GM19240 (cell line): ENCODE measurements at regions not wholly inside any gene's neighbourhood (a gene's known extent, or its start where the extent isn't known, plus 50 kb on each side); places are given as distances from the start of the nearest gene placed in this dataset.

Source experiments
- DNase-seq: peaks from one replicate; pipeline ENCODE4 v3.0.0; 2011; ENCODE audit warnings: low spot score; ENCODE audit not compliant: insufficient read length

GRCh38 chr18:40032076-40032475 lies 1923.0 kb upstream of the PIK3C3 start:
- DNase-seq = no peak

- DNase-seq = no peak
Observed at GRCh38 chr18:40031435-40031834, 1923.6 kb upstream of the PIK3C3 start.

- no peak for DNase-seq
Observed at GRCh38 chr18:40019797-40020392, 1935.1 kb upstream of the PIK3C3 start.

DNA sequence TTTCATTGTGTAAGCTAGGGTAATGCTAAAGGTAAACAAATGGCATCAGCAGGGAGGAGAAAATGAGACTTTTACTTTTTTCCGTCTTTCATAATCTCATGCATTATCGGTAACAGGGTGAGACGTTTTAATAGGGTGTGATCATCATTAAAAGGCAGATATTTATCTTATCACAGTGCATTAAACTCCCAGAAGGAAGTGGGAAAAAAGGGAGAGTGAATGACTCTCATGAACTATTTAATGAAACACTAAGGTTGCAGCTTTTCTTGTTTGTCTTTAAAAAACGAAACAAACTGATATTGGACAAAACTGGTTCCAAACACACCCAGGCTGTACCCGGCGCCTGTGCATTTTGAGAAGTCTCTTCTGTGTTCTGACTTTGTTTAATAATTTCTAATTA lies 1936.8 kb upstream of the PIK3C3 start:
- DNase-seq = no peak

DNA sequence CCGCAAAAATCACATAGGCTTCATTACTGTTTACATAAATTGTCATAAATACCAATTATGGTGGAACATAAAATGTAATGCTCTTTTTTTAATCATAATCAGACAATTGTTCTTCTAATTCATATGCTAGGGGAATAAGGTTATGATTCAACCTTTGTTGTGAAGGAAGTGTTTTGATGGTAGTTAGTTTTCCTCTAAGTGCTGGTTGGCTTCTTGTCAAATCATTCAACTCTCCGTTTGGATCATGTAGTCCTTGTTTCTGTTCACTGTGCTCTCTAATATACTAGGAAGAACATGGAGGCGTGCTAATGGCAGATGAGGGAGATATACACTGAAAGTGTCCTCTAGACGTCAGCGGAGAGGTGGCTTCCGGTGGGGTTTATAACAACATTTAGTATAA lies 1938.0 kb upstream of the PIK3C3 start:
- DNase-seq = no peak

DNA sequence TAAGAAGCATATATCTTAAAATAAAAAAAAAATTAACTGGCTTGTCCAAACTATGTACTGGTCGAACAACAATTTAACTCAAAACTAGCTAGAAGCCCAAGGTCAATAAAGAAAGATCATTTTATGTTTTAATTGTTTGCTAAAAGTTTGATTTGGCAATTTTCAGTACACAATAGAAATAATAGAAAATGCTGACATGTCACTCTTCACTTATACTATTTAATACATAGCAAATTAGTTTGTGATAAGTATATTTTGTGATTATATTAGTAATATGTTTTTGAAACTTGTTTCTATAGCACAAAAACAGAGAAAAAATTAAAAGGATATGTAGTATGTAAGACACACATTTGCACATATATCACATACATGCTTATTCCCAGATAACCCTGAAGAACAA lies 1938.6 kb upstream of the PIK3C3 start:
- DNase-seq = no peak

GRCh38 chr18:40013001-40013609 lies 1941.9 kb upstream of the PIK3C3 start:
- no peak for DNase-seq

- DNase-seq = no peak
Observed at GRCh38 chr18:40011201-40011600, 1943.8 kb upstream of the PIK3C3 start.

DNA sequence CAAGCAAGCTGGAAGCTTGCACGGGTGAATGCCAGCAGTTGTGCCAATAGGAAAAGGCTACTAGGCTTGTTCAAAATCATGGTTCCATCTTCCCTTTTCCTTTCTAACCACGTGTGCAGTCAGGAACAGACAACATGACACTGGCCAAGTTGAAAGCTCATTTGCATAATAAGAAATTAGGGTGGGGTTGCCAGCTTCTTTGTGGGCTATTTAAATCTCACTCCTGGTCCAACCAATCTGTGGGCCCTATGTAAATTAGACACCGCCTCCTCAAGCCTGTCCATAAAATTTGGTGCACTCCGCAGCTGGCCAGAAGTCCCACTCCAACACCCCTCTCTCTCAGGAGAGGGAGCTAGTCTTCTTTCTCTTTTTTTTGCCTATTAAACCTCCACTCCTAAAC lies 1948.4 kb upstream of the PIK3C3 start:
- DNase-seq = no peak

GRCh38 chr18:40004246-40004645 lies 1950.8 kb upstream of the PIK3C3 start:
- DNase-seq = no peak

DNA sequence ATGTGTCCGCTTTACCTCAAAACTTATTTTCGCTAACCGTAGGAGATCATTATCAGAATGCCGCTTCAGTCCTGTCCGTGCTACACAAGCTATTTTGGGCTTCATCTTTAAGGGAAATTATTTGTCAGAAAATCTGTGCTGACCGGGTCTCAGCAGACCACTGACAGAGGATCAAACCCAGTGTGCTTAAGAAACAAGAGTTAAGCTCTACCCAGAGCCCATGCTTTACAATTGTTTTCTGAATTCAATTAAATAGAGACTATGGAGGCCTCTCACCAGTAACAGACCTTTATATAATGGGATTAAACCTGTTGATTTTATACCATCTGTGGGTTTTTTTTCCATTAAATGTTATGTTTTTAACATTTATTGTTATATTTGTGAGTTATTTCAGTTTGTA lies 1956.7 kb upstream of the PIK3C3 start:
- DNase-seq = no peak

- no peak for DNase-seq
Observed at GRCh38 chr18:39994498-39994897, 1960.5 kb upstream of the PIK3C3 start.

DNA sequence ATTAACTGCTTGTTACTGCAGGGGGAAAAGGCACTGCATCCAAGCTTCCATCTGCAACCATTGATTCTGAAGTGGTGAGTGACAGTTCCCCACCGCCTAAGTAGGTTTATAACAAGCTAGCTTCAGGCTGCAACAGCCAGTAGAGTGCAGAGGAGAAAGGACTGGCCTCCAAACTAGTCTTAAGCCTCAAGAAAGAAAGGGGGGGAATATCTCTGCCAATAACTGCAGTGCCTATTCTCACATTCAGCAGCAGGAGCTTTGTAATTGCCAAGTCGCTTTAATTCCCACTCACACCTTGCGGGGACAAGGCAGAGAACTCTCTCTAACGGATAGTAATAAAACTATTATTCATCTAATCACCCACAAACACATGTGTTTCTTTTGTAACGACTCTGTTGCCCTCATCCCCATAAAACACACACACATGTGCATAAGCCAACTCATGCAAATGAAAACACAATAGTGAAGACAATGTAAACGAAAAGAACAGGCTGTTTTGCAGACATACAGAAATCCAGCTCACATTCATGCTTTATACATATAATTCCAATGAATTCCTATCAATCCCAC lies 1963.3 kb upstream of the PIK3C3 start:
- no peak for DNase-seq

GRCh38 chr18:39990540-39990939 lies 1964.5 kb upstream of the PIK3C3 start:
- DNase-seq = no peak

- no peak for DNase-seq
Observed at GRCh38 chr18:39976771-39977170, 1978.3 kb upstream of the PIK3C3 start.

- DNase-seq = no peak
Observed at GRCh38 chr18:39972521-39972920, 1982.5 kb upstream of the PIK3C3 start.

DNA sequence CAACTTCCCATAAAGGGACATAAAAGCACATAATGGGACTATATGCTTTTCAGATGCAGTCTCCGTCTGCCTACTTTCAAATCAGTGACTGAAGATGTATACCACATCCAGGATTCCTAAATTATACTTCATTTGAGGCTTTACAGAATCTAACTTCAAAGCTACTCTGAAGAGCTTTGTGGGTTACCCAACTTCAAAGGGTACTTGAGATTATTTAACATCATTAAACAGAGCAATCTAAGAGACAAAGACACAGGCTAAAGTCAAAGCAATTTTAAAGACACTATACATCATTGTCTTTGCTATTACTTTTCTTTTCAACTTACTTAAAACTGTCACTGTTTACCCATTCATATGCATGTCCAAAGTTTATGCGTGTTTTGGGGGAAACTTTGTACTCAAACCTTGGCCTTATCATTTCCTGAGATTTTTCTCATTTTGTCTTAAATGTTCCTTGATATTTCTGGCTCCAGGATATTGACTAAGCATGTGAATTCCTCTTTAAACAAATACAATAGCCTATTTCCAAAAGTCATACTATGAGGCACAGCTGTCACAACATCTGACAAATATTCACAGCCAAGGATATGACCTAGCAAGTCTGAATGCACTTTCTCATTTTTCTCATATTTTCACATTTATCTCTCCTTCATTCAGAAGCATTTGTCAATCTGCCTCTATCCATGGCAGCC lies 1985.1 kb upstream of the PIK3C3 start:
- no peak for DNase-seq

DNA sequence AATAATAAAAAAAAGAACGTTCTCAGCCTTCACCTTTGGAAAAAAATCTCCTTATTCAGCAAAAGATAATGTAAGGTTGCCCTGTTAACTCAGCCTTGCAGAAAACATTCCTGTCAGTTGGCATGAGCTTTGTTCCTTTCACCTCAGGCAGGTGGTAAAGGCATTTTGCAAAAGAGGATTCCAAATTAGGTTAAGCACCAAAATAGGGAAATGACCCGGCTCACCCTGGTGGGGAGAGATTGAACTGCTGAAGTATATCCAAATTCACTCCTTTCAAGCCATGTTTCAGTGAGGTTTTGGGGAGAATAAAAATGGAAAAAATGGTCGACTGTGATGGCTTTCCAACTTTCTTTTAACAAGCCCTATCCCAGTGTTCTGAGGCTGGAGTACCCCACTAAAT lies 1988.8 kb upstream of the PIK3C3 start:
- DNase-seq = no peak

DNA sequence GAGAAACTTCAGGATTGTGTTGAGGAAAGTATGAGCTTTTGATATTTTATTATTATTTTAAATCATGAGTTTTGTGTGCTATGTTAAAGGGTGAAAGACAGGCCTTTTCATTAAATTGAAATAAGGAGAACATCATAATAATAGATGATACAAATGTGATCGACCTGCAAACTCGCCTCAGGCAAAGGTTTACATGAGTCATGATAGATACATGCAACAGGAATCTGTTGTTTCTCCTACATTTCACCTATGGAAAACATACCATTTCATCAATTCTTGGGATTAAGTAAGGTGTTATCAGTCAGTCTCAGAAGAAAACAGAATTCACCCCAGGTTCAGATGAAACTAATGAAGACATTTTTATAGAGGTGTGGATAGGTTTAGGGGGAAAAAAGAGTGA lies 1992.5 kb upstream of the PIK3C3 start:
- no peak for DNase-seq

DNA sequence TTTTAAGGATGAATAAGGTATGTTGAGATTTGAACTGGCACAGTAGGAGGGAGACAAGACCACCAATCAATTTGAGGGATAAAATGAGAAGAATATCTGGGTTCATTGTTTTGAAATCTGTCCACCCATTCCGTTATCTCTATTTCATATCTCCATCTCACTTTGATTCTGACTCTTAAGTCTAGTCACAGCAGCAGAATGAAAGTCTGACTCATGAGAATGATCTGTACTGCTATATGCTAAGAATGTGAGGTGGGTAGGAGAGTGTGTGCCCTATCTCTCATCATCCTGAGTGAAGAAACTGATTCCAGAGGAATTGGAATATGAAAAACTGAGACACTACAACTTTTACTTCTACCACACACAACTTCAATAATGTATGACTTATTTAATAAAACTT lies 1994.5 kb upstream of the PIK3C3 start:
- DNase-seq = no peak

DNA sequence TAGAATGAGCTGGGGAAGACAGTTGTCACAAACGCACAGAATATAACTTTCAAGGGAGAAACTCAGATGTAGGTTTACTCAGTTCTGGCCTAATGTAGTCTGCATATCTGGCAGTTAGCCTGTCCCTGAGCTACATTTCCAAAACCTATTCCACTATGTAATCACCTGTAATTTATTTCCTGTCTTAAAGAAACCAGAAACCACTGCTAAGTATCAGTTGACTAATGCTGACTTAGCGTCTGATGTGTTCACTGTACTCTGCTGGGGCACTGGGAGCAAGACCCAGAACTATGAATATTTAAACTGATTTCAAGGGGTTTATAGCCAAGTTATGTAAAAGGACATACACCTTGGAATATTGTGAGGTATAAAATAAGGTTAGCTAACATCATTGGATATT lies 1995.2 kb upstream of the PIK3C3 start:
- no peak for DNase-seq

DNA sequence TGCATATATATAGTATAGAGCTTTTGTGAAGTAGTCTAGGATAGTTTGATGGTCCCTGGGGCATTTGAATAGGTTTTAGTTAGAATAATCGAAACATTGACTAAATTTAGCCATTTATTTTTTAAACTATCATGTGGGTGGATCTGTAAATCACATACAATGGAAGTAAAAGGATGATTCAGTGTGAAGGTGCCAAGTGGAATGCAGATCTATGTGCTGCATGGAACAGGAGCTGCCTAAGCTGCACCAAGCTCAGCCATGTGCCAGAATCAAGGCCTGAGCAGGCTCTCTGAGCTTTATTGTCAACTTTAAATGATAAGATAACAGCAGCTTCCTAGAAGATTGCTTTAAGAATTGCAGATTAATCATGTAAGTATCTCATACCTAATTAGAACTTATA lies 1996.2 kb upstream of the PIK3C3 start:
- no peak for DNase-seq

DNA sequence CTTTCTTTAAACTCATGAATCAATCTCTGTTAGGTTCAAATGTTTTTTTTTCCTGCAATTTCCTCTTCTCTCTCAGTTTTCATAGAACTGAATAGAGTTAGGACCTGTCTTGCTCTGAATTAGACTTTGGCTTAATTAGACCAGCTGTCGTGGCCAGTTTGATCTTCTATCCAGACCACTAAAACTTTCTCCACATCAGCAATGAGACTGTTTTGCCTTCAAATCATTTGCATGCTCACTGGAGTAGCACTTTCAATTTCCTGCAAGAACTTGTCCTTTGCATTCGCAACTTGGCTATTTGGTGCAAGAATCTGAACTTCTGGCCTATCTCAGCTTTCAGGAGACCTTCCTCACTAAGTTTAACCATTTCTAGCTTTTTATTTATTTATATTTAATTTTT lies 2002.2 kb upstream of the PIK3C3 start:
- DNase-seq = no peak
